Testis (tissue), 2 donors: ENCODE measurements at regions not wholly inside any gene's neighbourhood (a gene's known extent, or its start where the extent isn't known, plus 50 kb on each side); places are given as distances from the start of the nearest gene placed in this dataset.

ENCODE experiments used
- DNase-seq: peaks from one replicate; pipeline ENCODE4 v3.0.0-alpha.2; 2019
- H3K27ac ChIP-seq, 2 donors: fragments of 200-600 bp; sonication (generic); one replicate each; pipeline ENCODE4 v1.5.1; 2019
- H3K27me3 ChIP-seq: fragments of 200-600 bp; sonication (generic); one replicate; pipeline ENCODE4 v1.5.1; 2019
- H3K36me3 ChIP-seq: fragments of 200-600 bp; sonication (generic); one replicate; pipeline ENCODE4 v1.5.1; 2017; ENCODE audit warnings: low read depth; ENCODE audit errors: missing control alignments
- H3K4me1 ChIP-seq: fragments of 200-600 bp; sonication (generic); one replicate; pipeline ENCODE4 v1.5.1; 2019
- H3K4me3 ChIP-seq, 2 donors: fragments of 200-600 bp; sonication (generic); one replicate each; pipeline ENCODE4 v1.5.1; 2017 to 2019
- H3K9me3 ChIP-seq: fragments of 200-600 bp; sonication (generic); one replicate; pipeline ENCODE4 v1.5.1; 2017
- CTCF ChIP-seq, 3 experiments: fragments of 450-650 bp in 2 of 3; fragments of 200-600 bp in 1 of 3; sonication (generic) in 1 of 3; IDR thresholded peaks; one replicate each; pipeline ENCODE4 v1.5.1; 2016 to 2019; ENCODE audit warnings: antibody characterized with exemption in 3 of 3, mild to moderate bottlenecking in 2 of 3, moderate library complexity in 1 of 3
- POLR2A ChIP-seq: fragments of 450-650 bp; IDR thresholded peaks from one replicate; pipeline ENCODE4 v1.6.1; 2017; ENCODE audit warnings: antibody characterized with exemption, mild to moderate bottlenecking, moderate library complexity
- WGBS, 2 donors: methylation state at CpG; one replicate each; pipeline ENCODE4 v1.1.5; 2018; 5-methylcytosine and 5-hydroxymethylcytosine counted together
- intact Hi-C: fragments of 100-400 bp; cut with DNase I; formaldehyde crosslinking; loops from one replicate; pipeline ENCODE4 v1.15.1; 2023; ENCODE audit warnings: low total_unique reads

GRCh38 chr7:117950601-117951260 is 77.5 kb upstream of the CTTNBP2 start:
- no peak for DNase-seq
- Histone ChIP-seq H3K9me3 (no peaks in the 10 kb centered on the region), H3K27ac (no peak overlapping the region), H3K27me3 (no peaks in the 10 kb centered on the region), H3K36me3 (no peaks in the 10 kb centered on the region), H3K4me3 (no peak overlapping the region), H3K4me1 (no peaks in the 10 kb centered on the region)
- intact Hi-C loops = no loop called here
- 82 to 83% methylated on average over 6 of the region's 6 CpGs for WGBS, 2 donors
- TF ChIP-seq POLR2A (no peak), CTCF (IDR thresholded peaks at IDR 0.05) (no peak)

- Histone ChIP-seq H3K9me3 (no peaks in the 10 kb centered on the region), H3K27me3 (no peaks in the 10 kb centered on the region), H3K36me3 (no peaks in the 10 kb centered on the region), H3K27ac (no peak overlapping the region), H3K4me1 (no peaks in the 10 kb centered on the region), H3K4me3 (no peak overlapping the region)
- TF ChIP-seq CTCF (IDR thresholded peaks at IDR 0.05) = no peak
- TF ChIP-seq POLR2A = no peak
- intact Hi-C loops = no loop called here
- WGBS, 2 donors = 82 to 85% methylated on average over 5 of the region's 5 CpGs
- no peak for DNase-seq
Measured at GRCh38 chr7:117951285-117951684, 78.0 kb upstream of the CTTNBP2 start.

GRCh38 chr7:117951691-117952280 is 78.5 kb upstream of the CTTNBP2 start:
- Histone ChIP-seq H3K27me3 (no peaks in the 10 kb centered on the region), H3K9me3 (no peaks in the 10 kb centered on the region), H3K4me3 (no peak overlapping the region), H3K36me3 (no peaks in the 10 kb centered on the region), H3K4me1 (no peaks in the 10 kb centered on the region), H3K27ac (no peak overlapping the region)
- TF ChIP-seq CTCF (IDR thresholded peaks at IDR 0.05) (no peak), POLR2A (no peak)
- intact Hi-C loops = no loop called here
- DNase-seq = no peak
- 84 to 85% methylated on average over 4 of the region's 4 CpGs for WGBS, 2 donors

GRCh38 chr7:117955046-117955445 is 81.8 kb upstream of the CTTNBP2 start:
- DNase-seq = no peak
- TF ChIP-seq POLR2A (no peak), CTCF (IDR thresholded peaks at IDR 0.05) (no peak)

GRCh38 chr7:117960351-117960750 is 87.1 kb upstream of the CTTNBP2 start:
- Histone ChIP-seq H3K27ac (no peak overlapping the region), H3K27me3 (no peaks in the 10 kb centered on the region), H3K4me1 (peaks cover 4% of the 10 kb centered on the region), H3K9me3 (no peaks in the 10 kb centered on the region), H3K4me3 (no peak overlapping the region), H3K36me3 (no peaks in the 10 kb centered on the region)
- DNase-seq = no peak
- intact Hi-C loops = no loop called here
- TF ChIP-seq CTCF (IDR thresholded peaks at IDR 0.05) (no peak), POLR2A (no peak)

More at GRCh38 chr7:117955046-117955445, 81.8 kb upstream of the CTTNBP2 start:
- 65 to 71% methylated on average over 4 of the region's 4 CpGs for WGBS, 2 donors
- Histone ChIP-seq H3K36me3 (no peaks in the 10 kb centered on the region), H3K9me3 (no peaks in the 10 kb centered on the region), H3K4me3 (no peak overlapping the region), H3K4me1 (no peaks in the 10 kb centered on the region), H3K27ac (no peak overlapping the region), H3K27me3 (no peaks in the 10 kb centered on the region)
- intact Hi-C loops = no loop called here
